ENCODE measurements at regions not wholly inside any gene's neighbourhood (a gene's known extent, or its start where the extent isn't known, plus 50 kb on each side); places are given as distances from the start of the nearest gene placed in this dataset.
A peak's percentile ranks its signal among the peaks of the same experiment; 100 is the strongest.

- ChIA-PET CTCF (ENCODE audit: partially characterized antibody) (no interaction called here), POLR2A (ENCODE audit: partially characterized antibody) (no interaction called here)
- H2BK20ac ChIP-seq (ENCODE audit: low read length) = no peak overlapping the region
- no peak overlapping the region for H3K18ac ChIP-seq (ENCODE audit: extremely low read depth, low read length)
- no peak overlapping the region for H4K5ac ChIP-seq (ENCODE audit: insufficient read length, low read depth, low read length)
- no peak overlapping the region for H2BK15ac ChIP-seq (ENCODE audit: low read length)
- no peaks in the 10 kb centered on the region for H3K9me3 ChIP-seq (ENCODE audit: insufficient read depth in 2 of 2, low read depth in 1 of 2, low read length in 1 of 2)
- no peak overlapping the region for H4K8ac ChIP-seq (ENCODE audit: extremely low read depth, insufficient read depth, low read length)
- 85 to 100% methylated on average over 1 to 12 of the region's 12 CpGs for WGBS, 2 experiments (ENCODE audit: extremely low coverage in 1 of 2, insufficient coverage in 1 of 2, insufficient read length in 1 of 2, insufficient replicate concordance in 2 of 2, low coverage in 1 of 2, low lambda C conversion rate in 2 of 2, missing lambda C conversion rate in 1 of 2)
- H4K91ac ChIP-seq (replicated peaks; ENCODE audit: insufficient read length, low read length) = no peak overlapping the region
- no peak for DNase-seq (ENCODE audit: low read depth in 1 of 2, low spot score in 2 of 2)
- H2BK5ac ChIP-seq (ENCODE audit: low read depth, low read length) = no peak overlapping the region
- no peak overlapping the region for H2AFZ ChIP-seq (ENCODE audit: low read length)
- no peak overlapping the region for H3K27ac ChIP-seq (ENCODE audit: low read depth, low read length)
- no peak overlapping the region for H2BK120ac ChIP-seq (replicated peaks; ENCODE audit: low read depth, low read length)
- H3K27me3 ChIP-seq (replicated peaks in 1 of 4; ENCODE audit: control insufficient read depth in 3 of 4, extremely low read depth in 1 of 4, insufficient read depth in 3 of 4, low read length in 3 of 4) = no peaks in the 10 kb centered on the region
- H3K79me2 ChIP-seq (ENCODE audit: control insufficient read depth in 1 of 2, insufficient read depth in 2 of 2, low read length in 2 of 2) = no peaks in the 10 kb centered on the region
- H3K4me3 ChIP-seq (ENCODE audit: extremely low read depth in 1 of 4, insufficient read depth in 2 of 4, low read depth in 3 of 4, low read length in 4 of 4) = no peak overlapping the region
- no peaks in the 10 kb centered on the region for H3K79me1 ChIP-seq (ENCODE audit: low read depth, low read length)
- H3K36me3 ChIP-seq (ENCODE audit: control insufficient read depth in 2 of 4, insufficient read depth in 4 of 4, low read length in 3 of 4) = no peaks in the 10 kb centered on the region
- no peak overlapping the region for H3K9ac ChIP-seq (replicated peaks in 1 of 4; ENCODE audit: extremely low read depth in 1 of 4, low read depth in 3 of 4, low read length in 3 of 4)
- H2AK5ac ChIP-seq (ENCODE audit: low read depth, low read length) = no peak overlapping the region
- FAIRE-seq = peak; percentile 28
- TF ChIP-seq, protein P1, sequence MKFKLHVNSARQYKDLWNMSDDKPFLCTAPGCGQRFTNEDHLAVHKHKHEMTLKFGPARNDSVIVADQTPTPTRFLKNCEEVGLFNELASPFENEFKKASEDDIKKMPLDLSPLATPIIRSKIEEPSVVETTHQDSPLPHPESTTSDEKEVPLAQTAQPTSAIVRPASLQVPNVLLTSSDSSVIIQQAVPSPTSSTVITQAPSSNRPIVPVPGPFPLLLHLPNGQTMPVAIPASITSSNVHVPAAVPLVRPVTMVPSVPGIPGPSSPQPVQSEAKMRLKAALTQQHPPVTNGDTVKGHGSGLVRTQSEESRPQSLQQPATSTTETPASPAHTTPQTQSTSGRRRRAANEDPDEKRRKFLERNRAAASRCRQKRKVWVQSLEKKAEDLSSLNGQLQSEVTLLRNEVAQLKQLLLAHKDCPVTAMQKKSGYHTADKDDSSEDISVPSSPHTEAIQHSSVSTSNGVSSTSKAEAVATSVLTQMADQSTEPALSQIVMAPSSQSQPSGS (IDR thresholded peaks at IDR 0.05; ENCODE audit: low read length) = no peak
- TF ChIP-seq CBX5 (IDR thresholded peaks at IDR 0.05; ENCODE audit: low read depth, low read length) (no peak), GTF2F1 (IDR thresholded peaks at IDR 0.05; ENCODE audit: borderline replicate concordance, low read depth, low read length) (no peak), CEBPB (IDR thresholded peaks at IDR 0.05; ENCODE audit: low read depth, low read length) (no peak)
- H3K4me1 ChIP-seq (replicated peaks in 1 of 4; ENCODE audit: control insufficient read depth in 3 of 4, insufficient read depth in 4 of 4, low read length in 3 of 4) = peaks cover 0 to 3% (median 0%) of the 10 kb centered on the region in 4 experiments; a peak in 2 of 7 replicates
- H3K4ac ChIP-seq (replicated peaks; ENCODE audit: insufficient read length, low read depth, low read length) = no peak overlapping the region
- H2BK12ac ChIP-seq (ENCODE audit: low read depth, low read length) = no peak overlapping the region
- H4K20me1 ChIP-seq (replicated peaks in 1 of 2; ENCODE audit: control insufficient read depth in 1 of 2, insufficient read depth in 2 of 2, low read length in 2 of 2) = no peaks in the 10 kb centered on the region
- H3K23ac ChIP-seq (ENCODE audit: insufficient read length) = no peak overlapping the region
- H3K23me2 ChIP-seq (ENCODE audit: low read depth, low read length) = no peaks in the 10 kb centered on the region
- H3K56ac ChIP-seq (replicated peaks; ENCODE audit: insufficient read length, low read depth, low read length) = no peak overlapping the region
- no peak overlapping the region for H3K14ac ChIP-seq (ENCODE audit: insufficient read length)
- no peak overlapping the region for H3K4me2 ChIP-seq (ENCODE audit: insufficient read depth in 1 of 2, low read depth in 2 of 2, low read length in 2 of 2)
These were observed 256.5 kb upstream of the FAT1 start for GRCh38 chr4:186979961-186980745.

Data from H1 (cell line).